Heart right ventricle (tissue), 16 donors: ENCODE measurements at regions not wholly inside any gene's neighbourhood (a gene's known extent, or its start where the extent isn't known, plus 50 kb on each side); places are given as distances from the start of the nearest gene placed in this dataset.
"Not testable (repeated sequence)": the region's sequence is repeated elsewhere in the genome, so short reads cannot be mapped to it uniquely, and the experiment has no call there.

Experiments used
- ATAC-seq, 8 donors: fragments of 200-7000 bp; cut with Tn5 transposase; one replicate each; pipeline ENCODE4 v1.9.1; 2020; ENCODE audit warnings: mild to moderate bottlenecking in 8 of 8, moderate library complexity in 8 of 8, moderate number of reproducible peaks in 1 of 8
- DNase-seq, 2 donors: peaks; one replicate each; pipeline ENCODE4 v3.0.0-alpha.2; 2020
- H3K27ac ChIP-seq, 10 donors: fragments of 200-600 bp; sonication (generic) in 2 of 10; one replicate each; pipeline versions ENCODE4 v1.5.0 to v1.8.0; 2020 to 2022; ENCODE audit warnings: mild to moderate bottlenecking in 3 of 10
- H3K27me3 ChIP-seq, 7 donors: fragments of 200-600 bp; one replicate each; pipeline ENCODE4 v1.8.0; 2021 to 2022; ENCODE audit warnings: mild to moderate bottlenecking in 2 of 7
- H3K36me3 ChIP-seq, 9 donors: fragments of 200-600 bp; sonication (generic) in 1 of 9; one replicate each; pipeline versions ENCODE4 v1.5.0 to v1.8.0; 2020 to 2022; ENCODE audit warnings: mild to moderate bottlenecking in 2 of 9
- H3K4me1 ChIP-seq, 9 donors: fragments of 200-600 bp; sonication (generic) in 1 of 9; one replicate each; pipeline versions ENCODE4 v1.5.0 to v1.8.0; 2020 to 2022; ENCODE audit warnings: mild to moderate bottlenecking in 4 of 9
- H3K4me3 ChIP-seq, 10 donors: fragments of 200-600 bp; sonication (generic) in 2 of 10; one replicate each; pipeline versions ENCODE4 v1.5.0 to v1.8.0; 2020 to 2022; ENCODE audit warnings: mild to moderate bottlenecking in 7 of 10, moderate library complexity in 2 of 10
- H3K9me3 ChIP-seq, 11 donors: fragments of 200-600 bp in 10 of 11; sonication (generic) in 2 of 11; one replicate each; pipeline versions ENCODE4 v1.5.0 to v1.8.0; 2013 to 2022; ENCODE audit warnings: mild to moderate bottlenecking in 2 of 11, control low read depth in 1 of 11, moderate library complexity in 1 of 11
- WGBS, 2 donors: extraction: QIAGEN DNeasy Blood & Tissue Kit; methylation state at CpG; one replicate each; pipeline ENCODE4 v1.1.7; 2013; ENCODE audit warnings: inconsistent platforms in 1 of 2; 5-methylcytosine and 5-hydroxymethylcytosine counted together
- intact Hi-C, 10 donors: fragments of 100-400 bp; cut with DNase I; formaldehyde crosslinking; loops; one replicate each; pipeline versions ENCODE4 v1.11.1 to v1.14.2; 2022
- TF ChIP-seq, protein P1 (sequence below), 9 donors: fragments of 200-600 bp; sonication (generic) in 2 of 9; IDR thresholded peaks; one replicate each; pipeline versions ENCODE4 v1.5.0 to v1.8.0; 2021 to 2022; ENCODE audit warnings: antibody characterized with exemption in 9 of 9, mild to moderate bottlenecking in 5 of 9, moderate library complexity in 1 of 9
- donor health status: Arrhythmogenic right ventricular cardiomyopathy.
- donor health status: ischemic (EF 13 %, LVEDD 7.1; RV severe dilation, severe dysfunction).
- donor health status: healthy with polysubstance abuse.
- donor health status: DM: no; HTN: yes; CAD: no.
- donor health status: DM: no; HTN: no; CAD: no.
- donor health status: ischemic (EF 25% LVEDD 6.9; RV normal size, moderate dysfunction).
- donor health status: ischemic (EF 25% LVEDD 5.7; RV mildly dilated, moderate dysfunction).
- donor health status: healthy.
- donor health status: DM: yes; HTN: yes; CAD: no.
- donor health status: Ischemic cardiomyopathy.
- donor health status: ischemic (EF 35%, LVEDD 5.7; RV mildly dilated, moderate dysfunction).
- donor health status: nonischemic (EF 11% LVEDD 7.7; RV severe dilation, severe dysfunction).
- donor health status: DM: yes; HTN: yes; CAD: no.
- donor health status: PGD.
- donor health status: ischemic (EF 29% LVEDD 5.4; RV normal size, mild dysfunction).
- donor health status: nonischemic (EF 23%, LVEDD 6.1; RV moderate dilation, normal function).

DNA sequence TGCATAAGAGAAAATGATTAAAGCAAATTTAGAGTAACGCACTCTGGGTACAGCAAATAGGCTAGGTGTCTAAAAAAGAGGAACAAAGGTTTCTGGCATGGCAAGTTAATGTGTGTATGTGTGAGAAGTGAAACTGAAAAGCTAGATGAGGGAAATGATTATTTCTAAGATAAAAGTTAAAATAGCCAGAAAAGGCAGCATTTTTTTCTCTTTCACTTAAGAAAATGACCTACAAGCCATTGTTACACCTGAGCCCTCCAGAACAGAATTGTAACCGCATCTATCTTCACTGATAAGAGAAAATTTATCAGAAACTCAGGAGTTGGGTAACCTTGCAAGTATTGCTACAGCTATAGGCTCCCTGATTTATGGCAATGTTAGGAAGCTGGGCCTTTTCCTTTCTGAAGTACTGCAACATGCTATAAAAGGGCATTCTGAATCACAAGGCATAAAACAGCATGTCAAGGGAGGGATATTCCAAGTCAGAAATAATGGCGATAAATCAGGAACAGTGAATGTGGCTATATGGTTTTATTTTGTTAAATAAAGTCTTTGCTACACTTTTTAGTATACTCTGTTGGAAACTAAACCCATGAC, 395.3 kb downstream of the TBC1D32 start:
- H3K27me3 ChIP-seq = no peaks in the 10 kb centered on the region
- intact Hi-C loops = no loop called here
- no peaks in the 10 kb centered on the region for H3K9me3 ChIP-seq
- no peaks in the 10 kb centered on the region for H3K4me1 ChIP-seq
- no peak for DNase-seq
- no peak overlapping the region for H3K27ac ChIP-seq
- no peaks in the 10 kb centered on the region for H3K36me3 ChIP-seq
- TF ChIP-seq, protein P1, sequence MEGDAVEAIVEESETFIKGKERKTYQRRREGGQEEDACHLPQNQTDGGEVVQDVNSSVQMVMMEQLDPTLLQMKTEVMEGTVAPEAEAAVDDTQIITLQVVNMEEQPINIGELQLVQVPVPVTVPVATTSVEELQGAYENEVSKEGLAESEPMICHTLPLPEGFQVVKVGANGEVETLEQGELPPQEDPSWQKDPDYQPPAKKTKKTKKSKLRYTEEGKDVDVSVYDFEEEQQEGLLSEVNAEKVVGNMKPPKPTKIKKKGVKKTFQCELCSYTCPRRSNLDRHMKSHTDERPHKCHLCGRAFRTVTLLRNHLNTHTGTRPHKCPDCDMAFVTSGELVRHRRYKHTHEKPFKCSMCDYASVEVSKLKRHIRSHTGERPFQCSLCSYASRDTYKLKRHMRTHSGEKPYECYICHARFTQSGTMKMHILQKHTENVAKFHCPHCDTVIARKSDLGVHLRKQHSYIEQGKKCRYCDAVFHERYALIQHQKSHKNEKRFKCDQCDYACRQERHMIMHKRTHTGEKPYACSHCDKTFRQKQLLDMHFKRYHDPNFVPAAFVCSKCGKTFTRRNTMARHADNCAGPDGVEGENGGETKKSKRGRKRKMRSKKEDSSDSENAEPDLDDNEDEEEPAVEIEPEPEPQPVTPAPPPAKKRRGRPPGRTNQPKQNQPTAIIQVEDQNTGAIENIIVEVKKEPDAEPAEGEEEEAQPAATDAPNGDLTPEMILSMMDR (IDR thresholded peaks at IDR 0.05) = no peak
- ATAC-seq = no peak
- no peak overlapping the region for H3K4me3 ChIP-seq
- 81 to 90% methylated on average over 3 of the region's 3 CpGs for WGBS, 2 donors

GRCh38 chr6:120938164-120938875, 396.0 kb downstream of the TBC1D32 start:
- WGBS, 2 donors = 90 to 98% methylated on average over 1 of the region's 1 CpG
- Histone ChIP-seq H3K27ac (no peak overlapping the region), H3K4me3 (no peak overlapping the region), H3K36me3 (no peaks in the 10 kb centered on the region), H3K27me3 (no peaks in the 10 kb centered on the region), H3K4me1 (no peaks in the 10 kb centered on the region), H3K9me3 (no peaks in the 10 kb centered on the region)
- intact Hi-C loops = no loop called here
- ATAC-seq = no peak
- no peak for DNase-seq
- TF ChIP-seq, protein P1 (IDR thresholded peaks at IDR 0.05) = no peak

GRCh38 chr6:120935908-120936307, 398.4 kb downstream of the TBC1D32 start:
- no peak overlapping the region for H3K4me3 ChIP-seq
- TF ChIP-seq, protein P1 (IDR thresholded peaks at IDR 0.05) = no peak
- intact Hi-C loops = no loop called here
- no peaks in the 10 kb centered on the region for H3K36me3 ChIP-seq
- H3K4me1 ChIP-seq = no peaks in the 10 kb centered on the region
- DNase-seq = no peak
- H3K27ac ChIP-seq = no peak overlapping the region
- H3K27me3 ChIP-seq = no peaks in the 10 kb centered on the region
- no peak for ATAC-seq
- no peaks in the 10 kb centered on the region for H3K9me3 ChIP-seq

GRCh38 chr6:120935016-120935415, 399.3 kb downstream of the TBC1D32 start:
- H3K4me3 ChIP-seq = no peak overlapping the region
- no peak overlapping the region for H3K27ac ChIP-seq
- DNase-seq (no peak), ATAC-seq (no peak)
- H3K36me3 ChIP-seq = no peaks in the 10 kb centered on the region
- WGBS, 2 donors = 52 to 54% methylated on average over 2 of the region's 2 CpGs
- no peaks in the 10 kb centered on the region for H3K27me3 ChIP-seq
- TF ChIP-seq, protein P1 (IDR thresholded peaks at IDR 0.05) = no peak
- H3K4me1 ChIP-seq = no peaks in the 10 kb centered on the region
- H3K9me3 ChIP-seq = no peaks in the 10 kb centered on the region
- intact Hi-C loops = no loop called here

- H3K4me1 ChIP-seq, H3K27ac ChIP-seq, DNase-seq, H3K27me3 ChIP-seq, H3K36me3 ChIP-seq, H3K9me3 ChIP-seq, H3K4me3 ChIP-seq, intact Hi-C loops, ATAC-seq: not testable (repeated sequence)
- 21 to 24% methylated on average over 8 of the region's 8 CpGs for WGBS, 2 donors
Measured at GRCh38 chr6:120931520-120932180, 402.6 kb downstream of the TBC1D32 start.

GRCh38 chr6:120930500-120930899, 403.8 kb downstream of the TBC1D32 start:
- intact Hi-C loops, DNase-seq: not testable (repeated sequence)
- 49 to 73% methylated on average over 4 of the region's 4 CpGs for WGBS, 2 donors

More at GRCh38 chr6:120930500-120930899, 403.8 kb downstream of the TBC1D32 start:
- H3K4me3 ChIP-seq, H3K27ac ChIP-seq, H3K27me3 ChIP-seq, H3K36me3 ChIP-seq, H3K9me3 ChIP-seq, ATAC-seq, H3K4me1 ChIP-seq: not testable (repeated sequence)
